ENCODE measurements at regions not wholly inside any gene's neighbourhood (a gene's known extent, or its start where the extent isn't known, plus 50 kb on each side); places are given as distances from the start of the nearest gene placed in this dataset.

DNA sequence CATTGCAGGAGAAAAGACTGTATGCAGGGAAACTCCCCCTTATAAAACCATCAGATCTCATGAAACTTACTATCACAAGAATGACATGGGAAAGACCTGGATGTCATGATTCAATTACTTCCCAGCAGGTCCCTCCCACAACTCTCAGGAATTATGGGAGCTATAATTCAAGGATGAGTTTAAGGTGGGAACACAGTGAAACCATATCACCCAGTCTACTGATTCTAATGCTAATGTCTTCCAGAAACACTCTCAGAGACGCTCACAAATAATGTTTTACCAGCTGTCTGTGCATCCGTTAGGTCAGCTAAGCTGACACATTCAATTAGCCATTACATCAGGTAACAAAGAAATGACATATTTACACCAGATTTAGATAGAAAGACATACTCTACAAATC, 637.9 kb downstream of the NLGN4Y start:
- no peak for DNase-seq (ENCODE audit: low read depth, low spot score)

DNA sequence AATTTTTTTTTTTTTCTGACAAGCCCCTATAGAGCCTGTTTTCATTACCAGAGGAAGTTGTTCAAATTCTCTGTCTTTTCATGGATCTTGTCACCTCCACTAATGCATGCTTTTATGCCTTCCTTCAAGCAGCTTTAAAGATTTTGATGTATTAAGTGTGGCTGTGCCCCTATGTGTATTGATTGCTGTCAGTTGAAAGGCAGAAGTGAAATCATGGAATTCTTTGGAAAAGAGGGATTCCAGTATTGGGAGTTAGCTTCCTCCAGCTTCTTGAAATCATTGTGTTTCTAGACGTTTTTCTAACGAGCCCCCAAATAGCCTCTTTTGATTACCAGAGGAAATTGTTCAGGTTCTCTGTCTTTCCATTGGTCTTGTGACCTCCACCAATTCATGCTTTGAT, 655.6 kb downstream of the NLGN4Y start:
- DNase-seq (ENCODE audit: low read depth, low spot score), result no peak
- H3K4me3 ChIP-seq (ENCODE audit: low read length), result no peak overlapping the region

More for the DNA sequence above, 637.9 kb downstream of the NLGN4Y start:
- H3K4me3 ChIP-seq (ENCODE audit: low read length), result no peak overlapping the region

DNA sequence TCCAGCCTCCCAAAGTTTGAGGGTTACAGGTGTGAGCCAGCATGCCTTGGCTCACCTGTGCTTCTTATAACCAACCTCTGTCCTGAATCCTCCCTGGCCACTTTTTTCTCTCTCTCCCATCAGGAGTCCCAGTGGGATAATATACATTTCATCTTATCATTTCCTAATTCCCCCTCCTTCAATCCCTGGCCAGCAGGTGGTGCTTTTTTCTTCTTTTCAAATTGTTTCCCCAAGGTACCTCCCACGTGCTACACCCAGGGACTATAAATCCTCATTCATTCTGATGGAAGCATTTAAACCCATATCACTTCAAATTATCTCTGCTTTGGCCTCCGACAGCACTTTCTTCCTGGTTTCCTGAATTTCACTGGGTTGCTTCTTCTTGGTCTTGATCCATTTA, 704.7 kb downstream of the NLGN4Y start:
- DNase-seq (ENCODE audit: low read depth, low spot score), result no peak
- no peak overlapping the region for H3K4me3 ChIP-seq (ENCODE audit: low read length)

DNA sequence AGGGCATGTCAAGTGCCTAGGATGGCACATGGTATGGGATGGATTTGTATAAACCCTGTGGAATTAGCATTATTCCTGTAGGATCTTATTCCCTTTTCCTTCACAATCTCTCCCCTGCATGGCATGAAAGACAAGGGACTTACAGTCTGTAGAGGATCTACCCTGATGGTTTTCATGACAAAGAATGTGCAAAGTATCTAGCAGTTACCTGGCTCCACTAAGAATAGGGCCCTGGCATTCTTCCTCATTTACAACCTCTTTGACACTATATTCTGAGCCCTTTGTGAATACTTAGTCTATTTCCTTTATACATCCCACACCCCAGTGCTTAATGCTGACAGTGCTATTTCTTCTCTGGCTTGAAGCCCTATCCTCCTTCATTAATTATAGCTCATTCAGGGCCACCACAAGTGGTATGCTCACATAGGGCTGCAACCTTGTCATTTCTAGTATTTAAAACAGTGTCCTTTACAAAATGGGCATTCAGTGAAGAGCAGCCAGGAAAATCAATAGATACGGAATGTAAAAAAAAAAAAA, 715.3 kb downstream of the NLGN4Y start:
- H3K4me3 ChIP-seq (ENCODE audit: low read length), result no peak overlapping the region
- no peak for DNase-seq (ENCODE audit: low read depth, low spot score)

DNA sequence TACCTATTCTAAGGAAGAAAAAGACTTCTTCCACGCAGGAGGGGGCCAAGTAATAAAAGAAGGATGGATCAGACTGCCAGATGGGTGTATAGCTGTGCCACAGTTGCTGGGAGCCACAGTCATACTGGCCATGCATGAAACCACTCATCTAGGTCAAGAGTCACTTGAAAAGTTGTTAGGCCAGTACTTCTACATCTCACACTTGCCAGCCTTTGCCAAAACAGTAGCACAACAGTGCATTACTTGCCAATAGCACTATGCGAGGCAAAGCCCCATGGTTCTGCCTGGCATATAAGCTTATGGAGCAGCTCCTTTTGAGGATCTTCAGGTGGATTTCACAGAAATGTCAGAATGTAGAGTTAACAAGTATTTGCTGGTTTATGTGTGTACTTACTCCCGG, 735.0 kb downstream of the NLGN4Y start:
- H3K4me3 ChIP-seq (ENCODE audit: low read length), result no peak overlapping the region
- no peak for DNase-seq (ENCODE audit: low read depth, low spot score)

DNA sequence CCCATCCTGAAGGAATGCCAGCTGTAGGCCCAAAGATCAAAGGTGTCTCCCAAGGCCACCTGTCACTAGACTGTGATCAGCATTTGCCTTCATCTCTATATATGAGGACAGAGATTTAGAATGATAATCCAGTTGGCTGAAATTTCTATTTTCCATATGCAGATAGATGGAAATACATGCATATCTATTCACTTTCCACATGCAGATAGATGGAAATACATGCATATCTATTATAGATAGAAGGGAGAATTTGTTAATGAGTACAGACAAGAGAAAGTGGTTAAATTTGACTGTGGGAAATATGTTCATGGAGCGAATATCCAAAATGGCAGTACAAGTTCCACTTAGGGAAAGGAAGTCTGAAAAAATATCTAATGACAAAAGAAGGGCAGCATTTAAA, 762.2 kb downstream of the NLGN4Y start:
- no peak for DNase-seq (ENCODE audit: low read depth, low spot score)
- H3K4me3 ChIP-seq (ENCODE audit: low read length), result no peak overlapping the region

DNA sequence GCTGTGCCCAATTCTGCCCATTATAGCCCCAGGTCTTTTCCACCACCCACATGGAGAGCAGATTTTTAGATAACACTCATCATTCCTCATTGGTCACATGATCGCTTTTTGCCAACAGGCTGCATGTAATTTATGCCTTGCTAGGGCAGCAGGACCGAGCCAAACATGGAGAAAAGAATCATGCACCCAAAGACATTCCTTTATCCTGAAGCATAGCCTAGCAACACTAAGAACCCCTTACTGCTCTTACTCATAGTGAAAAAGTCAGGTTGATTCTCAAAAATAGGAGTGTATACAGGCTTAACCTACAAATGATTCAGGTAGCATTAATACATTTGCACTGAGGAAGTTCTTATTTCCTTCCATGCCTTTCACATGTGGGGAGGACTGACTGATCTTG, 765.5 kb downstream of the NLGN4Y start:
- no peak for DNase-seq (ENCODE audit: low read depth, low spot score)
- no peak overlapping the region for H3K4me3 ChIP-seq (ENCODE audit: low read length)

DNA sequence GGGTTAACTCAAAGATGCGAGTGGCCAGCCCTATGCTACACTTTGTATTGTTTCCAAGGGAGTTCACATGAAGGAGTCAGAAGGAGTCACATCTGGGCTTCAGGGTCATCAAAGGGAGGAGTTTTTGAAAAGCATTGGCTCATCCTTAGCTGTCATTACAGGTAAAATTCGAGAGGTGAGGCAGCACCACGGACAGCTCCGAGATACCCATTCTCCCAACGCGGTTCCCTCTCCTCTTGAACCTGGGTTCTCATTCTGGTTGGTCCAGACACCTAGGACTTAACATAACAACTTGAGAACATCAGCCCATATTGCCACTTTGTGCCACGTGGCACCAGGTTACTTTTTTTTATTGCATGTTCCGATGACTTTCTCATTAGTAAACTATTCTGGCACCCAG, 768.6 kb downstream of the NLGN4Y start:
- H3K4me3 ChIP-seq (ENCODE audit: low read length), result no peak overlapping the region
- no peak for DNase-seq (ENCODE audit: low read depth, low spot score)

DNA sequence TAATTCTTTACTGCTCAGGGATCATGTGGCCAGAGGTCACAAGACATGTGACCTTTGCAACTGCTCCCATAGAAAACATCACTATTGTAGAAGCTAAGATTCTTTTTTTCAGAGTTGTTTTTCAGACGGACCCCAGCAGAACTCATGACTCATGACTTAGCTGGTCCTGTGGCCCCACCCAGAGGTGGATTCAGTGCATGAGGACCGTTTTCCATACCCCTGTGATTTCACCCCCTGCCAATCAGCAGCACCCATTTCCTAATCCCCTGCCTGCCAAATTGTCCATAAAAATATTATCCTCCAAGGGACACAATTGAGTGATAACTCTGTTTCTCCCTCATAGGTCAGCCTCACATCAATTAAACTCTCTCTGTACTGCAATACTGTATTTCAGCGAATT, 777.5 kb downstream of the NLGN4Y start:
- DNase-seq (ENCODE audit: low read depth, low spot score), result no peak
- no peak overlapping the region for H3K4me3 ChIP-seq (ENCODE audit: low read length)

DNA sequence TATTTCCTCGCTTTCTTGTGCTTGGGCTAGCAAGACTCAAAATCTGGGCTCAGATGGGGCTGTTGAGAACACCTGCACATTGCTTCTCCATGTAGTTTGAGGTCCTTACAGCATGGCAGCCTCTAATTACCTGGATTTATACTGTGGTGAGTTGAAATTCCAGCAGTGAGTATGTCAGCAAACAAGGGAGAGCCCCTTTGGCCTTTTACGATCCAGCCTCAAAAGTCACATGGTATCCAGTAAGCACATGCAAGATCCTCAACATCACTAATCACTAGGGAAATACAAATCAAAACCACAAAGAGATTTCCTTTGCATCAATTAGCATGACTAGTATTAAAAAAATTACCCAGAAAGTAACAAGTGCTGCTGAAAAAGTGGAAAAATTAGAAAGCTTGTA, 787.8 kb downstream of the NLGN4Y start:
- H3K4me3 ChIP-seq (ENCODE audit: low read length), result no peak overlapping the region
- DNase-seq (ENCODE audit: low read depth, low spot score), result no peak

DNA sequence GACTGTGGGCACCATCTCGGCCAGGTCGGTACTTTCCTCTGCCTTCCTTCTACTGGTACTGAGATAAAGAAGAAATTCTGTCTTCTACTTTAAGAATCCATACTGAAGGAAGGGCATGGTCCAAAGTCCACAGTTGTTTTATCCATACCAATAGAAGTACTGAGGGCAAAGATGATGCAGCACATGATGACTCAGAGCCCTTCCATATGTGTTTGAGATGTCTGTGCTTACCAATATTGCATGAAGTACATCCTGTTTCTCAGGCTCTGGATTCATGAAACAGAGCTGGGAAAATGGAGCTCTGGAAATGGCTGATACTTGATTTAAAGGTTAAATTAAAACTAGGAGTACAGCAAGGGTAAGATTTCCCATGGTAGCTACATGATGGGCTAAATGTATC, 799.9 kb downstream of the NLGN4Y start:
- no peak overlapping the region for H3K4me3 ChIP-seq (ENCODE audit: low read length)
- DNase-seq (ENCODE audit: low read depth, low spot score), result no peak

DNA sequence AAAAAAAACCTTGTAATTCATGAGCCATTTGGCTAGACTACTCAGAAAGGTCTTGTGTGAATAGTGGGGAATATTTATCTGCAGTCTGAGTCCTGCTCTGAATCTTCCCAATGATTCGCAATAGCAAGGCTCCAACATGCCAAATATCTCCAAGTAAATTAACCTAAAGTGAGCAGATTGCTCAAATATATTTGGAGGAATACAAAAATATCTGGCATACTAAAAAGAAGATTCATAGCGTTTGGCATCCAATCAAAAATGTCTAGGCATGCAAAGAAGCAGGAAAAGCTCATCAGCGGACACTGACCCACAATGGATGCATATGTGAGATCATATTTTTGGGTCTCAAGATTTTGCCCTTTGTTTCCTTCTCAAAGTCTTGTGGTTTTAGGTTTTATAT, 800.9 kb downstream of the NLGN4Y start:
- H3K4me3 ChIP-seq (ENCODE audit: low read length), result no peak overlapping the region
- no peak for DNase-seq (ENCODE audit: low read depth, low spot score)

DNA sequence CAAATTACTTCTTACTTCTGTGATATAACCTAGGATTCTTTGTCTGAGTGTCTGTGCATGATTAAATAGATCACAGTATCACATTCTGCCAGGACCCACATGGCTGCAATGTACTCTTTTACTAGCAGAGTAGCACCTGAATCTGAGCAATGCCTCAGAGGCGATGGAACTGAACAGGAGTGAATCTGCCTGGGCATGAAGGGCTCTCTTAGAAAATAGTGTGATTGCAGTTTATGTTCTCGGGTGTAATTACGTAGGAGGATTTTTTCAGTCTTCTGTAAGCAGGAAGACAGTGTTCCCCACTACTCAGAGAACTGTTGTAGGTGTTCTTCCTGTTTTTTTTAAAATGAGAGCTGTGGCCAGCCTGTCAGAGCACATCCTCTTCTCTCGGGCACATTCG, 802.3 kb downstream of the NLGN4Y start:
- H3K4me3 ChIP-seq (ENCODE audit: low read length), result no peak overlapping the region
- no peak for DNase-seq (ENCODE audit: low read depth, low spot score)

DNA sequence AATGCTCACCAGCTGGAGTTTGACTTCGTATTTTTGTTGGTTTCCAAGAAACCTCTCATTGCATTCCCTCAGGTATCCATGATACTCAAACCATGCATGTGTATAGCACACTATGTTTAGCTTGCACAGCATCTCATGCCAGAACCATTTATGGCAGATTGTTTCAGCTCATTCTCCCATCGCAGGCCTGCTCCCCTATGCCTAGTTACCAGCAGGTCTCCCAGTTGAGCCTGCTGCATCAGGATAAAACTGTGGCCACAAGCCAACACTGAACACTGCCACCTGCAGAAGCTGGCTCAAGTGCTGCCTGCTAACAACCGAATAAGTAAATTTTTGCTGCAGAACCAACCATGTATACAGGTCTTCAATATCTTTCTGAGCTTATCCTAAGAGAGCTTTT, 804.5 kb downstream of the NLGN4Y start:
- H3K4me3 ChIP-seq (ENCODE audit: low read length), result no peak overlapping the region
- no peak for DNase-seq (ENCODE audit: low read depth, low spot score)

DNA sequence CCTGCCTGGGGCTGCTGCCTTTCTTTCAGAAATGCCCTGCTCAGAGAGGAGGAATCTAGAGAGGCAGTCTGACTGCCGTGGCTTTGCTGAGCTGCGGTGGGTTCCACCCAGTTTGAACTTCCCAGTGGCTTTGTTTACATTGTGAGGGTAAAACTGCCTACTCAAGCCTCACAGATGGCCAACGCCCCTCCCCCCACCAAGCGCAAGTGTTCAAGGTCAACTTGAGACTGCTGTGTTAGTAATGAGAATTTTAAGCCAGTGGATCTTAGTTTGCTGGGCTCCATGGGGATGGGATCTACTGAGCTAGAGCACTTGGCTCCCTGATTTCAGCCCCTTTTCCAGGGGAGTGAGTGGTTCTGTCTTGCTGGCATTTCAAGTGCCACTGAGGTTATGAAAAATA, 819.2 kb downstream of the NLGN4Y start:
- H3K4me3 ChIP-seq (ENCODE audit: low read length), result no peak overlapping the region
- DNase-seq (ENCODE audit: low read depth, low spot score), result no peak

DNA sequence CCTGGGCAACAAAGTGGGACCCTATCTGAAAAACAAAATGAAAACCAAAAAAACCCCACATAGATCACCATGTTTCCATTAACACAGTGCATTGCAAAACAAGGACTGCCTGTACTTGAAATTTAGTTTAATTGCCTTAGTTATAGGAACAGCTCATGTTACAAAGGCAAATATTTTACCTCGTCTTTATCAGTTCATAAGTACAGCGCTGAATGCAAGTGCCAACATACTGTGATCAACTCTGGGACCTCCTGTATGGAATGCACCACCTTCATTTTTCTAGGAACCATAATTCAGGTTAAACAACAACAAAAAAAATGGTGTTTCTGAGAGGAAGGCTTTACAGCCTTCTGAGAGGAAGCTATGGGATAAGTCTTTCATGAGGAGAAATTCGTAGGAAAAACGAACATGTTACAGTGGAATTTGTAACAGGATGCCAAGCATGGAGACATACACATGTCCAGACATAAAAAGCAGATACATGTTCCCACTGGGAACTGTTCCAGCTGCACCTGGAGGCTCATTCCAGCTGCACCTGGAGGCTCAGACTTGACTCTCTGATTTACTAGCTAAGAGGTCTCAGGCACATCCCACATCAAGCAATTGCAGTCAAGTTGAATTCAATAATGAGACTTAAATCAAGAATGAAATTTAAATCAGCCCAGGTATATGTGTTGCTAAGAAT, 821.3 kb downstream of the NLGN4Y start:
- DNase-seq (ENCODE audit: low read depth, low spot score), result no peak
- H3K4me3 ChIP-seq (ENCODE audit: low read length), result no peak overlapping the region

DNA sequence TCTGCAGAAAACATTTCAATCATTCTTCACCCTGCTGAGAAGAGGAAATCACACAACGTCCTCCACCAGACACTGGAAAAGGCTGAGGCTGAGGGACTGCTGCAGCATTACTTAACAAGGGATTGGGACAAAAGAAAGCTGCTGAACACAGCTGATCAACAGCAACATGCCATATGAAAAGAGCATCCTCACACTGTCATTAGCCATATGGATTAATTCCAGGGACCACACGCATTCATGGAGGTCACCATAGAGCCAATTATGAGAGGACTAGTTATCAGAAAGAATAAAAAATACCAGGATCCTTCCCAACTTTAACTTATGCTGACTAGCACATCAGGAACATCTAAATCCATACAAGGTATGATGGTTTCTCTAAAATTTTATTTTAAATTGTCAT, 825.0 kb downstream of the NLGN4Y start:
- no peak for DNase-seq (ENCODE audit: low read depth, low spot score)

DNA sequence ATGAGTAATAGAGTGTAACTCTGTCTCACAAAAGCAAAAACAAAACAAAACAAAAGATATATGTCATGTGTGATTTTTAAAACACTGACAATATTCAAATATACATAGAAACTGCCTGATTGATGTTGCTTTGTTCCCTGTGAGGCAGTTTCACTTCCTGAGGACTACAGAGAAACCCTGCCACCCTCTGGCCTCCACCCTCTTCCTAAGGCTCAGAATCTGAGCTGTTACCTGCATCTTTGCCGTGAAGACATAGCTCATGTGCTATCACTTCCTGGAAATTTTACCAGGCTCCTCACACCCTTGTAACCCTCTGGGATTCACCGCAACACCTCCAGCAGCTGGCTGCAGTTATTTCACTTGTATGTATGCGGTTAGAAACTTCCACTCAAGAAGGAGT, 831.0 kb downstream of the NLGN4Y start:
- no peak overlapping the region for H3K4me3 ChIP-seq (ENCODE audit: low read length)
- DNase-seq (ENCODE audit: low read depth, low spot score), result no peak

More for the DNA sequence above, 825.0 kb downstream of the NLGN4Y start:
- no peak overlapping the region for H3K4me3 ChIP-seq (ENCODE audit: low read length)

DNA sequence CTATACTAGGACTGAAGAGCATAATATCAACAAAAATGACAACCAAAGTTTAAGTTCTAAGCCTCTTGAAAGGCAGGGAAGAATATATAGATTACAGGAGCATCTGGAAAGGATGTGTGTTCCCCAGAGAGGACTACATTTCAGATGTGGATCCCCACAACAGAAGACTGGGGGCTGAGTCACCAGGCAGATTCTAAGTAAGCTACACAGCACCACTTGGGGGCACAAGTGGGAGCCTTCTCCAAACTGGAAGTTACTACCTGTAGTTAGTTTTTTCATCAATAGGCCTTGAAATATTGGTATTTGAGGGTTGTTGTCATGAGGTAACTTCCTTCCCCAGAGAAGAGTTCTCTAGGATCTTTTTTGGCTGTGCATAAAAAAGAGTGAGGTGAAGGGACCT, 836.1 kb downstream of the NLGN4Y start:
- H3K4me3 ChIP-seq (ENCODE audit: low read length), result no peak overlapping the region
- no peak for DNase-seq (ENCODE audit: low read depth, low spot score)

DNA sequence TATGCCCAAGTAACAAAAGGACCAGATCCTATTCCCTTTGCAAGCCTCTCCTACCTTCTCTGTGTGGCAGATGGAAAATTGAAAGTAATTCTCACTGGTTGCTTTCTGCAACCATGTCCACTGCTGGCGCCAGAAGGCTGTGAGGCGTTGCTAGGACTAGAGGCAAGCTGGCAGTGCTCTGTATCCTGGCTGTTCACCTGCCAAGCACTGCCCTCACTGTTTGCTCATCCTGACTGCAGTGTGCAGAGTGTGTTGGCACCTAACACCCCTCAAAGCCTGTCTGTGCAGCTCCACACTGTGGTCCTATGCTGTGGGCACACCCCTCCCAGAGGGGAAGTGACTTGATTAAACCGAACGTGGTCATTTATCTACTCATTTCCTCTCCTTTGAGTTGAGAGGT, 840.7 kb downstream of the NLGN4Y start:
- no peak for DNase-seq (ENCODE audit: low read depth, low spot score)
- no peak overlapping the region for H3K4me3 ChIP-seq (ENCODE audit: low read length)

DNA sequence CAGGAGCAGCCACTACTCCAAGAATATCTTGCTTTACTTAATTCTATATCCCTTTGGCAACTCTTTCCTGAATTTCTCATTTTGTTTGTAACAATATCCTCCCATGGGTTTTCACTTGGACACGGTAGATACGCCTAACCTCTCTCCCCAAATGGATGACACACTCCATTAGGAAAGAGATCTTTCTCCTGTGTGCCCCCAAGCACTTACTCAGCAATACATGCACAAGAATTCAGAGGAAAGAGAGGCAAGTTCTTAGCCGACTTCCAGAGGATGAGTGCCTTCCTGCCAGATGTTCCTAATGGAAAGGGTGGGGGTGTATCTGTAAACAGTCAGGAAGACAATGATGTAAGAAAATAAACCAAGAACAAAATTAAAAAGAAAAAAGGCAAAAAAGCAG, 844.5 kb downstream of the NLGN4Y start:
- H3K4me3 ChIP-seq (ENCODE audit: low read length), result no peak overlapping the region
- no peak for DNase-seq (ENCODE audit: low read depth, low spot score)

Data from Jurkat, Clone E6-1 (cell line).